CD4-positive, alpha-beta T cell treated with Interleukin-2 at 100 ng/mL for 4 hours (primary cell): ENCODE measurements at regions not wholly inside any gene's neighbourhood (a gene's known extent, or its start where the extent isn't known, plus 50 kb on each side); places are given as distances from the start of the nearest gene placed in this dataset.
"Not testable (repeated sequence)": the region's sequence is repeated elsewhere in the genome, so short reads cannot be mapped to it uniquely, and the experiment has no call there.

Experiments used
- DNase-seq: peaks from one replicate; pipeline ENCODE4 v3.0.0-alpha.2; 2020; ENCODE audit warnings: low spot score

GRCh38 chr10:58066979-58067378 lies 200.7 kb downstream of the IPMK start:
- DNase-seq, result no peak

GRCh38 chr10:58066126-58066525 lies 201.6 kb downstream of the IPMK start:
- DNase-seq, result no peak

GRCh38 chr10:58065529-58065815 lies 202.2 kb downstream of the IPMK start:
- no peak for DNase-seq

GRCh38 chr10:58064714-58065528 lies 202.8 kb downstream of the IPMK start:
- no peak for DNase-seq

- DNase-seq, result no peak
Measured at GRCh38 chr10:58063861-58064480, 203.7 kb downstream of the IPMK start.

- not testable (repeated sequence) for DNase-seq
Measured at GRCh38 chr10:58058683-58059082, 209.0 kb downstream of the IPMK start.

GRCh38 chr10:58054881-58055280 lies 212.8 kb downstream of the IPMK start:
- DNase-seq, result no peak

GRCh38 chr10:58052772-58053171 lies 214.9 kb downstream of the IPMK start:
- DNase-seq, result no peak

- no peak for DNase-seq
Measured at GRCh38 chr10:58050575-58050974, 217.1 kb downstream of the IPMK start.

GRCh38 chr10:58048936-58049335 lies 218.8 kb downstream of the IPMK start:
- no peak for DNase-seq

- no peak for DNase-seq
Measured at GRCh38 chr10:58044072-58044471, 223.6 kb downstream of the IPMK start.

GRCh38 chr10:58041901-58042300 lies 225.8 kb downstream of the IPMK start:
- no peak for DNase-seq

- DNase-seq, result no peak
Measured at GRCh38 chr10:58030208-58030607, 237.5 kb downstream of the IPMK start.

- DNase-seq, result no peak
Measured at GRCh38 chr10:58028597-58029366, 238.9 kb downstream of the IPMK start.

GRCh38 chr10:58027426-58027825 lies 240.3 kb downstream of the IPMK start:
- DNase-seq, result no peak

GRCh38 chr10:58026036-58026435 lies 241.7 kb downstream of the IPMK start:
- DNase-seq, result no peak

- DNase-seq, result no peak
Measured at GRCh38 chr10:58023341-58024073, 244.2 kb downstream of the IPMK start.

GRCh38 chr10:58019863-58020537 lies 247.7 kb downstream of the IPMK start:
- DNase-seq, result no peak

GRCh38 chr10:58017719-58018367 lies 249.9 kb downstream of the IPMK start:
- no peak for DNase-seq

- DNase-seq, result no peak
Measured at GRCh38 chr10:58016614-58017013, 251.1 kb downstream of the IPMK start.

- no peak for DNase-seq
Measured at GRCh38 chr10:58014436-58014835, 253.3 kb downstream of the IPMK start.
